ENCODE measurements at regions not wholly inside any gene's neighbourhood (a gene's known extent, or its start where the extent isn't known, plus 50 kb on each side); places are given as distances from the start of the nearest gene placed in this dataset.

- Histone ChIP-seq H3K36me3 (ENCODE audit: insufficient read depth) (no peaks in the 10 kb centered on the region), H3K79me2 (replicated peaks; ENCODE audit: insufficient read depth) (no peaks in the 10 kb centered on the region), H3K4me3 (no peak overlapping the region), H3K27me3 (ENCODE audit: insufficient read depth) (no peaks in the 10 kb centered on the region), H3F3A (replicated peaks; ENCODE audit: low read depth) (no peaks in the 10 kb centered on the region), H3K27ac (ENCODE audit: low read depth) (no peak overlapping the region), H2AFZ (no peak overlapping the region), H3K4me2 (no peak overlapping the region), H3K9me2 (ENCODE audit: insufficient read depth) (no peaks in the 10 kb centered on the region), H3K4me1 (ENCODE audit: insufficient read depth) (no peaks in the 10 kb centered on the region), H4K20me1 (replicated peaks; ENCODE audit: insufficient read depth) (no peaks in the 10 kb centered on the region)
- Mint-ChIP-seq H3K4me3 (no peak overlapping the region), H3K9me3 (peaks cover 54% of the 10 kb centered on the region), H3K36me3 (ENCODE audit: low read depth) (no peaks in the 10 kb centered on the region; the same call in 2 of the 3 replicates), H3K27ac (no peak overlapping the region), H3K27me3 (ENCODE audit: insufficient read depth, low read depth, poor library complexity) (peaks cover 6% of the 10 kb centered on the region), H3K4me1 (peaks cover 9% of the 10 kb centered on the region)
- DNase-seq (ENCODE audit: low spot score) (peak; percentile 76), ATAC-seq (peak; percentile 95)
- no peak for TF ChIP-seq ZNF462 (CRISPR knock-in tag; IDR thresholded peaks at IDR 0.05)
- peak; percentile 60 to 70 for TF ChIP-seq CTCF (conservative IDR thresholded peaks at IDR 0.05; ENCODE audit: low read depth in 2 of 2)
- TF ChIP-seq ZNF331 (CRISPR knock-in tag; IDR thresholded peaks at IDR 0.05; ENCODE audit: low read depth): no peak
- TF ChIP-seq POLR2AphosphoS5 (IDR thresholded peaks at IDR 0.05; ENCODE audit: low read depth): no peak
- no peak for TF ChIP-seq CREB1 (CRISPR knock-in tag; IDR thresholded peaks at IDR 0.05; ENCODE audit: low read depth)
- no peak for TF ChIP-seq ZNF114 (CRISPR knock-in tag; IDR thresholded peaks at IDR 0.05)
- TF ChIP-seq REST (IDR thresholded peaks at IDR 0.05; ENCODE audit: unreplicated experiment): no peak
- TF ChIP-seq JUNB (IDR thresholded peaks at IDR 0.05; ENCODE audit: unreplicated experiment): no peak
Observed at GRCh38 chr16:7025616-7026190, 306.9 kb upstream of the RBFOX1 start.
